Midbrain (tissue), 1 donor: ENCODE measurements at regions not wholly inside any gene's neighbourhood (a gene's known extent, or its start where the extent isn't known, plus 50 kb on each side); places are given as distances from the start of the nearest gene placed in this dataset.

Experiments
- DNase-seq: peaks from one replicate; lab custom pipeline; 2025; lab: John Stamatoyannopoulos, UW

DNA sequence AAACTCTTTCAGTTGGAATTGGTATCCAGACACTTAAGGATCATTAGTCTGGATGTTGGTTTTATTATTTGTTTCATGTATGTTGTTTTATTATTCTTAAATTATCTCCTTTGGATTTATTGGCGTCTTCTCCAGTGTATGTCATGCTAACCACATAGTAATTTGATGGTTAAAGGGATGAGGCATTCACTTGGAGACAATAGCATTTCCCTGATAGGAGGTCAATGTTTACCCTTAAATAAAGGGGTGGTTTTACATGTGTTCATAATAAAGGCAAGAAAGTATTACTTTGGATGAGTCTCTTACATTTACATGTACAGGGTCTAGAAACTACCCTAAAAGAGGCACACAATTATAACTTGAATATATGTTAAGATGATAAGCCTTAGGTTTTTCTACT, 51.2 kb upstream of the RNF144B start:
- no peak for DNase-seq

DNA sequence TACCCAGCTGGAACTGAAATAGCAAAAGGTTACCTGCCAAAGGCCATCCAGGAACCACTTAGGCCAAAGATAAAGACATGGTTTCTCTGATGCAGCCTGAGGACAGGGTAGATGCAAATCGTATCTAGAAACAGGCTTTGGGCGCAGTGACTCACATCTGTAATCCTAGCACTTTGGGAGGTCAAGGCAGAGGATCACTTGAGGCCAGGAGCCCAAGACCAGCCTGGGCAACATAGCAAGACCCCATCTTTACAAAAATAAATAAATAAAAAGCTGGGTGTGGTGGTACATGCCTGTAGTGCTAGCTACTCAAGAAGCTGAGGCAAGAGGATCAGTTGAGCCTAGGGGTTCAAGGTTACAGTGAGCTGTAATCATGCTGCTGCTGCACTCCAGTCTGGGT, 52.9 kb upstream of the RNF144B start:
- no peak for DNase-seq

DNA sequence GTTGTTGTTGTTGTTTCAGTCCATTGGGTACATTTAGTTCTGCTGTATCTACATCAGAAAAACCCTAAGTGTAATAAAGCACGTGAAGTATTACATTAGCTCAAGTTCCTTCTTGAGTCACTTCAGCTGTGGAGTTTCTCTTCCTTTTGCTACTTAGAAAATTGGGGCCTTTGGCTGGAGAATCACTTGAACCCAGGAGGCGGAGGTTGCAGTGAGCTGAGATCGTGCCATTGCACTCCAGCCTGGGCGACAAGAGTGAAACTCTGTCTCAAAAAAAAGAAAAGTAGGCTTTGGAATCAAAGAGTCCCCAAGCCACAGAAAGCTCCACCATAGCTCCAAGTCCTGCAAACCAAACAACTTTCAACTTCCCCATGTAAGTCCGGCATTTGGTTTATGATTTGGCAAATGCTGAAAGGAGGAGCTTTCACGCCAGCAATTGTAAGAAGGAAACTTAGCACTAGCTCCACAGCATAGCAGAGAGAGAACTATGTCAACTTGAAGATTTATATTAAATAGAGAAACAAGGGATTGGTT, 56.5 kb upstream of the RNF144B start:
- peak; percentile 20 for DNase-seq

DNA sequence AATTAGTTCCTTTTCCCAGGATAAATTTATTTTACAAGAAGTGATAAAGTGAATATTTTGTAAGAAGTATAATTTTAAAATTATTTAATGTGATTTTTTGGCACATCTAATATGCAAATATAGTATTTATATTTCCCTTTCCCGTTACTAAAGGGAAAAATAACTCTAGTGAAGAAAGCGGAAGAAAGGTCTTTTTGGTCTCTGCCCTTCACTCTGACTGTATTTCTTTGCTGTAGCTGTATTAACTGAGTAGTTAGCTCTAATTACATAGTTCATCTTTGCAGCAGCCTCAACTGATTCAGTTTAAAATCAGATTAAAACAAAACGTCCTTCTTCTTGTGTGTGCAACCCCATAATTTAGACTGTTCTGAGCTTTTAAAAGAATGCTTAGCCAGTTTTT, 57.4 kb upstream of the RNF144B start:
- DNase-seq, result no peak

DNA sequence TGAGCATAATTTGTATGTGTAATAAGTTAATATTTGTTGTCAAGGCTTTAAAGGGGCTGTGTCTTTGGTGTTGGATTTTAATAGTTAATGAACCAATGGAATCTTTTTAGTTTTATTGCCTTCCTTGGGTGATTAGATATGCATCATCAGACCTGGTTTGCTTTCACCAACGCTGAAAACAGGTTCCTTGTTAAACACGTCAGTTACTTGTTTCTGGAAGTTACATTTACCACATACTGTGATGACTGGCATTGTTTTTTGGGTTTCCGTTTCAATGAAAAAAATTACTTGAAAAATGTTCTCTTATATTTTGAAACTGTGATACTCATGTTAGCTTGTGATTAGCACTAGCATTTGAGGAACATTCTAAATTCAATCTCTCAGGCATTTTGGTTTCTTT, 58.6 kb upstream of the RNF144B start:
- DNase-seq, result no peak

DNA sequence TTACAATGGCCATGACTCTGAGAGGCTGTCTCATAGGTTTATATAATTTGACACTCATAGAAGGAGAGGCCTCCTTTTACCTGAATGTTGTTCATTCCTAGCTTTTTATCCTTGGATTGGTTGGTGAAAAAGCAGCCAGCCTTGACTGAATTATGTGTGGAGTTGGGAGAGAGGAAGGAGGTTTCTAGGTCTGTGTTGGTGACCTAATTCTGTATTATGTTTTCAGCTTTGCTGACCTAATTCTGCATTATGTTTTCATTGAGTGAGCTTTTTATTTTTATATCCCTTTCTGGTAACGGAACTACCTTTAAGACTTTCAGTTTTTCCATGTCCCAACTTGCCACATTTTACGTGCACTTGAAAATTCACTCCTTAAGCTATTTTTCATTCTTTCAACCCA, 59.1 kb upstream of the RNF144B start:
- DNase-seq, result no peak

DNA sequence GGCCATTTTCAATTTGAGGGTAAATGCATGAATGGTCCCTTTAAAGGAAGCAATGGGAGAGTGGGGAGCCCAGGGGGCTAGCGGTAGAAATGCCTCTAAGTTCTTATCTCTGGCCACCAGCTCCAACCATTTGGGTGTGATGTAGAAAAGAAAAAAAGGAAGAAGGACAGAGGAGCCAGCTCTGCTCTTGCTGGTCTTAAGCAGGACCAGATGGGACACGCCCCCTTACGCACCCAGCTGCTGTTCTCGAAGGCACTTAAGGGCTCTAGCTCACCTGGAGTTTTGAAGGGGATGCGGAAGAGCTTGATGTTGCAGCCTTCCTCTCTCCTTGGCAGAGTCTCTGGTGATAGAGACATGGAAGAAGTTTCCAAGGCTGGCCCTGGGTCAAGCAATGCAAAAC, 59.5 kb upstream of the RNF144B start:
- DNase-seq, result no peak

DNA sequence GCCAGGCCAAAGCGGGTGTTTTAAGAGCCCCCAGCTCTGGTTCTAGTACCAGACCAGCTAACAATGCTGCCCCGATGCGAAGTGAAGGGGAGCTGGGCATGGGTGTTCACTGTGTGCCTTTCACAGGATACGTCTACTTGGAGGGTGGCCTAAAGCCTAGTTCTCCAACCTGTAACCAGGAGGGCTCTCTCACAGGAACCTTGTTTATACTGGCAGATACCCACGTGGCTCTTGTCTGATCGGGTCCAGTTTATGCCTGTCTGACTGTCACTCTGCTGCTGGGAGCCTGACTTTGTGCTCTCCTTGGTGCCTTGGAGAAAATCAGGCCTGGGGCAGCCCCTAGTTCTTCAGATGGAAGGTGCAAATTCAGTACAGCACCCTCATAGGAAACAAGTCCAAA, 60.2 kb upstream of the RNF144B start:
- no peak for DNase-seq

DNA sequence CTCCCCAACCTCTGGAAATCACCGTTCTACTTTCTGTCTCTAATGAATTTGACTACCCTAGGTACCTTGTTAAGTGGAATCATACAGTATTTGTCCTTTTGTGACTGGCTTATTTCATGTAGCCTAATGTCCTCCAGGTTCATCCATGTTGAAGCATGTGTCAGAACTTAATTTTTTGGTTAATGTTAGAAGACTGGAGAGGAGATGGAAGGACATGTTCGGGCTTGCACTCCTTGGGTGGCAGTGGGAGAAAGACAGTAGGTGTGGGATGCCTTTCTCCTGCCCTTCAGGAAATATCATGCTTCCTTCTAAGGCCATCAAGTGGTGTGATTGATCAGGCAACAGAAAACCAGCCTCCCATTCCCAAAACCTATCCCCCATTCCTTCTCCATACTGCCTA, 61.1 kb upstream of the RNF144B start:
- no peak for DNase-seq

DNA sequence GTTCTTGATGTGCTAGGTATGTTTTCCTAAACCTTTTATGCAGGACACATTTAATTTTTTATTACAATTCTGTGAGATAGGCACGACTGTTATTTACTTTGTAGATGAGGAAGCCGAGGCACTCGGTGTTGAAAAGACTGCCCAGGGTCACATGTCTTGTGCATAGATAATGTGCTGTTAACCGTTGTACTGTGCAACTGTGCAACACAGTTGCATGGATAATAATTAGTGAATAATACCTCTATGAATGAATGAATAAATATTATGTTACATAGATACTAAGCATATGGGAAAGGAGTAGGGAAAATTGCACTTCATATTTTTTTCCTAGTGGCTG, 60.3 kb upstream of the DEK start:
- DNase-seq, result no peak

DNA sequence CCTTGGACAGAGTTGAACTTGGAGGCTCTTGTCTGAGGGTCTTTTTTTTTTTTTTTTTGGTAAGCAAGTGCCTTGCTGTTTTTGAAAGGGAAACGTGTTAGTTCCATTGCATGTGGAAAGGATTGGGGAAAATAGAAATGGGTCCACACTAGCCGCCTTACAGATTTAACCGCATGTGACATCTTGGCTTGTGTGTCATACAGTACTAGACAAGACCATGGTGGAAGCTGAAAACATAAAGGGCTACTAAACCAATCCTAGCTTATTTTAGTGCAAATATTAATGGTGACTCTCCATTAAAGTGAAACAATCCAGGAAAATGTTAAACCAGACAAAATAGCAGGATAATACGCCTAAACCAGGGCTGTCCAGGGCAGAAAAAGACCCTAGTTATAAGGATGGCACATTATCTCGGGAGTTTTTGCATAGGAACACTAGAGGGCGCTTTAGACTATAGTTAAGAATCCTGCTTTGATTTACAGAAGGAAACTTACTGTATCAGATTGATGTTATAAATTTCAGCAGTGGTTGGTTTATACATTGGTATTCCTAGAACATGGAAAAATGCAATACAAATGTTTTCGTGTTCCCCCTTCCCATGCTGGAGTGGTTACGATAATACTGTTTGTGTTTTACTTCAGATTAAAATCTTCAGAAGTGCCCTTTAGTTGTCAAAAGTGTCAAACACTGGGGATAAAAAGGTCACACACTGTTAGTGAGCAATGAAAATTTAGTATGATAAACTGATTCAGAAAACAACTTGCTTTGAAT, 59.8 kb upstream of the DEK start:
- DNase-seq, result peak; percentile 49

DNA sequence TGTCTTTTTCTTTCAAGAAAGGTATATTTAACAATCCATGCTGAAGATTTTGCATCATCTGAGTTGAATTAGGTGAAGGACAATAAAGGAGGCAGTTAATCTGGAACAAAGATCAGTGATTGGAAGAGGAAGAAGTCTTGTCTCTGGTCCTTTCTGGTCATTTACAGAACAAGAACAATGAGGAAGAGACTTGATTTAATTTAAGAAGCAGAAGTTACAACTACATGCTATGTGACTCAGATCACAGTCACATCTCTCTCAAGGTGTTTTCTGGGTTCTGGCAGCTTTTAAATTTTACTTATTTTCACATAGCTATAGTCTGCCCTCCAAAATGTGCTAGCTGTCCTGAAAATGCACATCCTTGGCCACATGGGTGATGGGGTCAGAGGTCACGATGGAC, 53.5 kb upstream of the DEK start:
- DNase-seq, result no peak

DNA sequence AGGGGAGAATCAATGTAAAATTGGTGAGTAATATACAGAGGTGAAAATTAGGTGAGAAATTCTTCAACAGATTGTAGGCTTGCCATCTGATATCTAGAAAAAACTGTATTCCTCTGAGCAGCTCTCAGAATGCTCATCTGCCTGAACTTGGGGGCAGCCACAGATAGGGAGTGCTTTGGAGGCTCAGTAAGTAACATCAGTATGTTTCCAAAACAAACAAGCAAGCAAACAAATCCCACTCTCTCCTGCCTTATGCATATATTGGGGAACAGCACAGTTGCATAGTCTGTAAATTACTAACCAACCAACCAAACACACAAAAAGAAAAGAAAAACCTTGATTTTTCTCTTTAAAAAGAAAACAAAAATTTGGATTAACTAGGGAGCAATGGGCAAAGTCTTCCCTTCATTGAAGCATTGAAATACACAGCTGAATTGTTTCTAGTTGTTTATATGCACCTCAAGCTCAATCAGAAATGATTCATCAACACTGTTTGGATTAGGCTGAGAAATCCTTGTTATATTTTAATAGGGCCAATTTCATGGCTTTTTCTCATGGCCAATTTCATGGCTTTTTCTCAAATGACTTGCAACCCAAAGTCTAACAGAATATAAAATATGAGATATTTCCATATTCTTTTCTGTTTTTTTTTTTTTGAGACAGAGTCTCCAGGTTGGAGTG, 50.1 kb upstream of the DEK start:
- DNase-seq, result no peak
